ENCODE measurements at regions not wholly inside any gene's neighbourhood (a gene's known extent, or its start where the extent isn't known, plus 50 kb on each side); places are given as distances from the start of the nearest gene placed in this dataset.
"Not testable (repeated sequence)": the region's sequence is repeated elsewhere in the genome, so short reads cannot be mapped to it uniquely, and the experiment has no call there.

- no peak for DNase-seq (ENCODE audit: low read depth)
Measured at GRCh38 chr1:118815909-118816308, 172.2 kb downstream of the TBX15 start.

GRCh38 chr1:118812555-118812954 lies 175.6 kb downstream of the TBX15 start:
- no peak for TF ChIP-seq CTCF (IDR thresholded peaks at IDR 0.05; ENCODE audit: insufficient read depth, low read depth, low read length)
- no peak for DNase-seq (ENCODE audit: low read depth)
- no peak overlapping the region for H3K4me3 ChIP-seq (ENCODE audit: low read depth, low read length)

More at GRCh38 chr1:118815909-118816308, 172.2 kb downstream of the TBX15 start:
- no peak for TF ChIP-seq CTCF (IDR thresholded peaks at IDR 0.05; ENCODE audit: insufficient read depth, low read depth, low read length)
- H3K4me3 ChIP-seq (ENCODE audit: low read depth, low read length) = no peak overlapping the region

GRCh38 chr1:118811156-118811555 lies 177.0 kb downstream of the TBX15 start:
- no peak for TF ChIP-seq CTCF (IDR thresholded peaks at IDR 0.05; ENCODE audit: insufficient read depth, low read depth, low read length)
- DNase-seq (ENCODE audit: low read depth) = no peak
- H3K4me3 ChIP-seq (ENCODE audit: low read depth, low read length) = no peak overlapping the region

GRCh38 chr1:118809586-118809985 lies 178.6 kb downstream of the TBX15 start:
- no peak for DNase-seq (ENCODE audit: low read depth)
- H3K4me3 ChIP-seq (ENCODE audit: low read depth, low read length) = no peak overlapping the region
- TF ChIP-seq CTCF (IDR thresholded peaks at IDR 0.05; ENCODE audit: insufficient read depth, low read depth, low read length) = no peak

- not testable (repeated sequence) for DNase-seq (ENCODE audit: low read depth); H3K4me3 ChIP-seq (ENCODE audit: low read depth, low read length)
Measured at GRCh38 chr1:118803128-118803527, 185.0 kb downstream of the TBX15 start.

DNA sequence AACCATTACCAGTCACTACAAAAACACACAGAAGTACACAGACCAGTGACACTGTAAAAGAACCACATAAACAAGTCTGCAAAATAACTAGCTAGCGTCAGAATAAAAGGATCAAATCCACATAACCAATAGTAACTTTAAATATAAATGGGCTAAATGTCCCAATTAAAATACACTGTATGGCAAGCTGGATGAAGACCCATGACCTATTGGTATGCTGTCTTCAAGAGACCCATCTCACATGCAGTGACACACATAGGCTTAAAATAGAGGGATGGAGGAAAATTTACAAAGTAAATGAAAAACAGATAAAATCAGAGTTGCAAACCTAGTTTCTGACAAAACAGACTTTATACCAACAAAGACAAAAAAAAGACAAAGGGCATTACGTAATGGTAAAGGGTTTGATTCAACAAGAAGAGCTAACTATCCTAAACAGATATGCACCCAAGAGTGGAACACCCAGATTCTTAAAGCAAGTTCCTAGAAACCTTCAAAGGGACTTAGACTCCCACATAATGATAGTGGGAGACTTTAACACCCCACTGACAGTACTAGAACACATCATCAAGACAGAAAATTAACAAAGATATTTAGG lies 196.9 kb downstream of the TBX15 start:
- DNase-seq (ENCODE audit: low read depth) = no peak
- no peak for TF ChIP-seq CTCF (IDR thresholded peaks at IDR 0.05; ENCODE audit: insufficient read depth, low read depth, low read length)
- H3K4me3 ChIP-seq (ENCODE audit: low read depth, low read length) = no peak overlapping the region

DNA sequence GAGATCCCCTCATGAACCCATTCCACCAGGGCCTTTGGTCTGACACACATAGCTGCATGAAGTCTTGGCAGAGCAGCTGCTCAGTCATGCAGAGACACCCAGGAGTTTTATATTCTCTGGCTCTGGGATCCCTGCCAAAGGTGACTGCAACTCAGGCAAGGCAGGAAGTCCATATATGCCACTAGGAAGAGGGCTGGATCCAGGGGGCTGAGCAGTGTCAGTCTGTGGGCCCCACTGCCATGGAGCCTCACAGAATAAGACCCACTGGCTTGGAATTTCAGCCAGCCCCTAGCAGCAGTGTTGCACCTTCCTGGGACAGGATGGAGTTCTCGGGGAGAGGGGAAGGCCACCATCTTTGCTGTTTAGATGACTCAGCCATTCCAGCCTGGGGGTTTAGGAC lies 199.7 kb downstream of the TBX15 start:
- H3K4me3 ChIP-seq (ENCODE audit: low read depth, low read length) = no peak overlapping the region
- DNase-seq (ENCODE audit: low read depth) = no peak
- TF ChIP-seq CTCF (IDR thresholded peaks at IDR 0.05; ENCODE audit: insufficient read depth, low read depth, low read length) = no peak

Measured in fibroblast of villous mesenchyme (primary cell).